GM19397 (cell line): ENCODE measurements at regions not wholly inside any gene's neighbourhood (a gene's known extent, or its start where the extent isn't known, plus 50 kb on each side); places are given as distances from the start of the nearest gene placed in this dataset.
A peak's percentile ranks its signal among the peaks of the same experiment; 100 is the strongest.
"Not testable (repeated sequence)": the region's sequence is repeated elsewhere in the genome, so short reads cannot be mapped to it uniquely, and the experiment has no call there.

Experiments used
- ATAC-seq: cut with Tn5 transposase; IDR thresholded peaks from one replicate; pipeline ENCODE4 v1.9.1; 2021; ENCODE audit warnings: mild to moderate bottlenecking, moderate library complexity; ENCODE audit not compliant: unreplicated experiment

- ATAC-seq, result no peak
These were observed 96.0 kb upstream of the FAM174B start for GRCh38 chr15:92751528-92751927.

- no peak for ATAC-seq
These were observed 98.0 kb upstream of the FAM174B start for GRCh38 chr15:92753591-92753990.

DNA sequence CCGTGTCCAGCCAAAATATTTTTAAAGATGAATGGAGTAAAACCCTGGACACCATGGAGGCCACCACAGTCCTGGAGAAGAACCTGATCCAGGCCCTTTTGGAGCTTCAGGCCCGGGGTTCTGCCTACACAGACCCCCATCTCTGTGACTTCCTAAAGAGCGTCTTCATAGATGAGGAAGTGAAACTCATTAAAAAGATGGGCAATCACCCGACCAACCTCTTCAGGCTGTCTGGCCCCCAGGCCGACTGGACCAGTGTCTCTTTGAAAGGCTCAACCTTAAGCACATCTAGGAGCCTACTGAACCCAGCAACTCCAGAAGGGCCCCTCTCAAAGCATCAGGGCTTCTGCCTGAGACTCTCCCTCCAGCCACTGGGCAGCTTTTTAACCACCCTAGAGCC is 107.9 kb upstream of the FAM174B start:
- ATAC-seq, result no peak

- not testable (repeated sequence) for ATAC-seq
These were observed 112.6 kb upstream of the FAM174B start for GRCh38 chr15:92768131-92768530.

DNA sequence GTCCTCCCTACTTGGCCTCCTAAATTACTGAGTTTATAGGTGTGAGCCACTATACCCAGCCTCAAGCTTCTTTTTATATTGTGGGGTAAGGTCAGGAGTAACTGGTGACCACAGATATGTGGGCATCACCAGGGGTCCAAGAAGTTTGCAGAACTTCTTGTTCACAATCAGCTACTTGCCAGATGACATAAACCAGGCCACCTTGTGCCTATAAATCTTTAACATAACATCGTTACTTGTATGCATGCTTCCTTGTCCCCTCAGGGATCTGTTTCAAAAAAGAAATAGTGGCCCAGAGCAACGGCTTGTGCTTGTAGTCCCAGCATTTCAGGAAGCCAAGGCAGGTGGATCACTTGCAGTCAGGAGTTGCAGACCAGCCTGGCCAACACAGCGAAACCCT is 115.1 kb upstream of the FAM174B start:
- no peak for ATAC-seq

DNA sequence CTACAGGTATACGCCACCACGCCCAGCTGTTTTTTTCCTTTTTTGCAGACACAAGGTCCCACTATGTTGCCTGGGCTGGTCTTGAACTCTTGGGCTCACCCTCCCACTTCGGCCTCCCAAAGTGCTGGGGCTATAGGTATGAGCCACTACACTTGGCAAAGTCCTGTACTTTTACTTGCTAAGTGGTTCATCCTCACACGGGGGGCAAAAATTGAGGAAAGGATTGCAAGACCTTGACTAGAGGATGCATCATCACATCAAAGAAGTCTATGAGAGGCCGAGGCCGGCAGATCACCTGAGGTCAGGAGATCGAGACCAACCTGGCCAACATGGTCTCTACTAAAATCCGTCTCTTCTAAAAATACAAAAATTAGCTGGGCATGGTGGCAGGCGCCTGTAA is 116.5 kb upstream of the FAM174B start:
- ATAC-seq, result no peak

GRCh38 chr15:92772626-92773244 is 117.2 kb upstream of the FAM174B start:
- no peak for ATAC-seq

GRCh38 chr15:92773340-92773739 is 117.8 kb upstream of the FAM174B start:
- no peak for ATAC-seq

DNA sequence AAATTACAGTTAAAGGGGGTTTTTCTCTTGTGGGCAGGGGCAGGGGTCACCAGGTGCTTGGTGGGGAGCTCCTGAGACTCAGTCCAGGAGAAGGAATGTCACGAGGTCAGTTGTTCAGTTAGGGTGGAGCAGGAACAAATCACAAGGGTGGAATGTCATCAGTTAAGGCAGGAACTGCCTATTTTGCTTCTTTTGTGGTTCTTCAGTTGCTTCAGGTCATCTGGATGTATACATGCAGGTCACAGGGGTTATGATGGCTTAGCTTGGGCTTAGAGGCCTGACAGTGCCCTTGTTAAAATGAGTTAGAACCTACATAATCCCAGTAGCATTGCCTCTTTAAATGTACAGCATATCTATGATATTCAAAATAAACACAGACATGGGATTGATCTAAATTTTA is 120.2 kb upstream of the CHD2 start:
- ATAC-seq, result no peak

GRCh38 chr15:92780843-92781242 is 119.3 kb upstream of the CHD2 start:
- no peak for ATAC-seq

DNA sequence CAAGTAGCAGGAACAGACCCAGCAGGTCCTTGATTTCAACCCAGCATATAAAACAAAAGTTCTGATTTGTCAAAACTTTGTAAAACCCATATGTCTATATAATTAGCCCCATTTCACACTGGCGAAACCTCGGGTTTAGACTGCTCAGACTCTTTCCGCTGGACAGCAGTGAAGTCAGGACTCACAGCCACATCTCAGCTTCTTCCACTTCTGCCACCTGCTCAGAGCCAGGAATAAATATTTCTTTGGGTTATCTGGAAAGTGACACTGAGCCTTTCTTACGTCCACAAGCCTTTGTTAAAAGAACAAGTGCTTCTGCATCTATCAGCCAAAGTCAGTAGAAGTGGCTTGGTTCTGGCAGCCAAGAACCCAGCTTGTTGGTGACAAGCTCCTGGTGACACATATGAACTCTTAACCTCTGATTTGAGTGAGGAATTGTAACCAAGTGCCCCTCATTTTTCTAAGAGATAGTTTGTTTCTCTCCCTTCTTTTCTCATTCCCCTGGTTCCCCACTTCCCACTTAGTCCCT is 118.1 kb upstream of the CHD2 start:
- ATAC-seq, result no peak

DNA sequence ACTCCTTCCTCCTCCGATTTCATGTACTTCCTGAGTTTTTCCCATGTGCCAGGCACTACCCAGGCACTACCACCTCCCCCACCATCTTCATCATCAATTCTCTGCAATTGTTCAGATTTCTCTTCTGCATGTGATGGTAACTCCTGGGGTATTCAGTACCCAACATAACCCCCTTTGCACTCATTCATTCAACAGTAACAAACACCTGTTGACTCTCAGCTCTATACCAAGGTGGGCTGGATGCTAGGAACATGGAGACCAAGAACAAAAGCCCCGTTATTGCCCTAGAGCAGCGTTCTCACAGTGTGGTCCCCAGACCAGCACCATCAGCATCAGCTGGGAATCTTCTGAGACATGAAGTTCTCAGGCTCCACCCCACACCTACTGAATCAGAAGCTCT is 113.0 kb upstream of the CHD2 start:
- no peak for ATAC-seq

- no peak for ATAC-seq
These were observed 111.9 kb upstream of the CHD2 start for GRCh38 chr15:92788196-92788595.

- ATAC-seq, result not testable (repeated sequence)
These were observed 111.3 kb upstream of the CHD2 start for GRCh38 chr15:92788793-92789192.

- no peak for ATAC-seq
These were observed 103.9 kb upstream of the CHD2 start for GRCh38 chr15:92796161-92796611.

- ATAC-seq, result peak; percentile 55
These were observed 102.7 kb upstream of the CHD2 start for GRCh38 chr15:92797168-92798052.

GRCh38 chr15:92800013-92800412 is 100.1 kb upstream of the CHD2 start:
- no peak for ATAC-seq

DNA sequence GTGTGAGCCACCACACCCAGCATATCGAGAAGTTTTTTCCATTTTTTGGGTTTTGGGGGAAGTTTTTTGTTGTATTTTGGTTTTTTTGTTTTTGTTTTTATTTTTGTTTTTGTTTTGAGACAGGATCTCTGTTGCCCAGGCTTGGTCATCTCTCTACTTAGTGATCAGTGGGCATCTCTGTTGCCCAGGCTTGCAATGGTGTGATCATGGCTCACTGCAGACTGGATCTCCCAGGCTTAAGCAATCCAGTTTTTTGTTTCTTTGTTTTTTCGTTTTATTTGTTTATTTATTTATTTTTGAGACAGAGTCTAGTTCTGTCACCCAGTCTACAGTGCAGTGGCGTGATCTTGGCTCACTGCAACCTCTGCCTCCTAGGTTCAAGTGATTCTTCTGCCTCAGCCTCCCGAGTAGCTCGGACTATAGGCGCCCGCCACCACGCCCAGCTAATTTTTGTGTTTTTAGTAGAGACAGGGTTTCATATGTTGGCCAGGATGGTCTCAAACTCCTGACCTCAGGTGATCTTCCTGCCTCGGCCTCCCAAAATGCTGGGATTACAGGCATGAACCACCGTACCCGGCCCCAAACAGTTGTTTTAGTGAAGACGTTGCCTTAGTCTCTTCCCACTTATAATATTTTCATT is 99.6 kb upstream of the CHD2 start:
- ATAC-seq, result not testable (repeated sequence)

DNA sequence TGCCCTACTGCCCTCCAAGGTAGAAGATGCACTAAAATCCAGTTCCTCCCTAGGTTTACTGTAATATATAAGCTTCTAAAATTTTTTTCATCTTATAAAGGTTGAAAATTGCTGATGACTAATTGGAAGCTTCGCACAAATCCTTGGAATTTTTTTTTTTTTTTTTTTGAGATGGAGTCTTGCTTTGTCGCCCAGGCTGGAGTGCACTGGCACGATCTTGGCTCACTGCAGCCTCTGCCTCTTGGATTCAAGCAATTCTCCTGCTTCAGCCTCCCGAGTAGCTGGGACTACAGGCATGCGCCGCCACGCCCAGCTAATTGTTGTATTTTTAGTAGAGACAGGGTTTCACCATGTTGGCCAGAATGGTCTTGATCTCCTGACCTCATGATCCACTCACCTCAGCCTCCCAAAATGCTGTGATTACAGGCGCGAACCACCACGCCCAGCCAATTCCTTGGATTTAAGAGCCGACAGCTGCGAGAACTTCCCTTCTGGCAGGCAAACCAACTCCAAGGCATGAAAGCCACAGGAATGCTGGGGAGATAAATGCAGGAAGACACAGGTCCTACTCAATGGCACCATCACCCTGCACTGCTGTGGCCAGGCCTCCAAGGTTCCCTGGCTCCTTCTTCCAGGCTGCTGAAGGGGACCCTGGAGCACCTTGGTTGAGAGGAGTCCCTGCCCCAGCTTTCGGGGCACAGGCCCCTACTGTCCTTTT is 98.9 kb upstream of the CHD2 start:
- not testable (repeated sequence) for ATAC-seq

DNA sequence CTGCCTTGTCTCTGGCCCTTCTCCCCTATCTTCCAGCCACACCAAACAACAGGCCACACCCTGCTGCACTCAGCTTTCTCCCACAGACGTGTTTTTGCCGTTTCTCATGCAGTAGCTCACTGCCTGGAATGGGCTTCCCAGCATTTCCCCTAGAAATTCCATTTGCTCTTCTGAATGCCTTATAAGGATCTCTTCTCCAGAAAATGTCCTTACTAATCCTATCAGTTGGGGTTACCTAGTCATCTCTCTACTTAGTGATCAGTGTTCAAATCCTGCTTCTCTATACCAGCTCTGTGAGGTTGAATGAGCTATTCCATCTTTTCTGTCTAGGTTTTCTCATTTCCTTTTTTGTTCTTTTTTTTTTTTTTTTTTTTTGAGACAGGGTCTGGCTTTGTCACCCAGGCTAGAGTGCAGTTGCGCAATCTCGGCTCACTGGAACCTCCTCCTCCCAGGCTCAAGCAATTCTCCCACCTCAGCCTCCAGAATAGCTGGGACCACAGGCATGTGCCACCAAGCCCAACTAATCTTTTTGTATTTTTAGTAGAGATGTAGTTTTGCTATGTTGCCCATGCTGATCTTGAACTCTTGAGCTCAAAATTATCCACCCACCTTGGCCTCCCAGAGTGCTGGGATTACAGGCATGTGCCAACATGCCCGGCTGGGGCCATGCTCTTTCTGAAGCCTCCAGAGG is 98.2 kb upstream of the CHD2 start:
- no peak for ATAC-seq

DNA sequence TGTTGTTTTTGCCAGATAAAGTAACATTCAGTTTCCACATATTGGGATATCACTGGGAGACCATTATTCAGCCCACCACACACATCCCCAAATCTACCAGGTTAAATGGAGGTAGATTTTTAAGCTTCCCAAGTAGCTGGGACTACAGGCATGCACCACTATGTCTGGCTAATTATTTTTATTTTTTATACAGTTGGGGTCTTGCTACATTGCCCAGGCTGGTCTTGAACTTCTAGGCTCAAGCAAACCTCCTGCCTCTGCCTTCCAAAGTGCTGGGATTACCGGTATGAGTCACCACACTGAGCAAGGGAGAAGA is 96.6 kb upstream of the CHD2 start:
- no peak for ATAC-seq
